Fibroblast of lung (primary cell): ENCODE measurements at regions not wholly inside any gene's neighbourhood (a gene's known extent, or its start where the extent isn't known, plus 50 kb on each side); places are given as distances from the start of the nearest gene placed in this dataset.
"Not testable (repeated sequence)": the region's sequence is repeated elsewhere in the genome, so short reads cannot be mapped to it uniquely, and the experiment has no call there.

Source experiments
- DNase-seq, 2 donors: peaks; one replicate each; pipeline versions ENCODE4 v3.0.0 to v3.0.0-alpha.2; 2010; ENCODE audit warnings: low read depth in 2 of 2
- H2AFZ ChIP-seq: 2 replicates; pipeline ENCODE4 v1.5.1; 2012; ENCODE audit warnings: low read length, control low read depth, inconsistent platforms
- H3K27ac ChIP-seq: 2 replicates; pipeline ENCODE4 v1.5.1; 2011; ENCODE audit warnings: low read length, control low read depth; ENCODE audit not compliant: insufficient read depth
- H3K27me3 ChIP-seq: 2 replicates; pipeline ENCODE4 v1.5.1; 2011; ENCODE audit warnings: mild to moderate bottlenecking, low read length; ENCODE audit not compliant: control insufficient read depth, insufficient read depth
- H3K36me3 ChIP-seq: 2 replicates; pipeline ENCODE4 v1.5.1; 2011; ENCODE audit warnings: low read length; ENCODE audit not compliant: control insufficient read depth, insufficient read depth
- H3K4me1 ChIP-seq: 2 replicates; pipeline ENCODE4 v1.5.1; 2011; ENCODE audit warnings: low read length; ENCODE audit not compliant: control insufficient read depth, insufficient read depth; ENCODE audit errors: extremely low read depth
- H3K4me2 ChIP-seq: 2 replicates; pipeline ENCODE4 v1.5.1; 2011; ENCODE audit warnings: low read length, control low read depth; ENCODE audit not compliant: insufficient read depth; ENCODE audit errors: extremely low read depth
- H3K4me3 ChIP-seq, 4 experiments: fragments of 200-600 bp in 1 of 4; sonication (generic) in 1 of 4; replicated peaks in 1 of 4; 2 replicates each; pipeline ENCODE4 v1.5.1; 2011 to 2016; ENCODE audit warnings: low read length in 4 of 4, low read depth in 3 of 4, mild to moderate bottlenecking in 3 of 4, control low read depth in 2 of 4, inconsistent platforms in 1 of 4, mixed read lengths in 1 of 4; ENCODE audit not compliant: insufficient read depth in 1 of 4; ENCODE audit errors: control extremely low read depth in 1 of 4
- H3K79me2 ChIP-seq: 2 replicates; pipeline ENCODE4 v1.5.1; 2012; ENCODE audit warnings: mild to moderate bottlenecking, low read length, inconsistent platforms; ENCODE audit not compliant: control insufficient read depth, insufficient read depth
- H3K9ac ChIP-seq: 2 replicates; pipeline ENCODE4 v1.5.1; 2011; ENCODE audit warnings: mild to moderate bottlenecking, low read length, control low read depth; ENCODE audit not compliant: insufficient read depth
- H3K9me3 ChIP-seq: 2 replicates; pipeline ENCODE4 v1.5.1; 2012; ENCODE audit warnings: low read depth, low read length; ENCODE audit not compliant: control insufficient read depth, insufficient read depth
- H4K20me1 ChIP-seq: 2 replicates; pipeline ENCODE4 v1.5.1; 2011; ENCODE audit warnings: low read length; ENCODE audit not compliant: control insufficient read depth, insufficient read depth; ENCODE audit errors: extremely low read depth
- EZH2 ChIP-seq: IDR thresholded peaks from 2 replicates; pipeline ENCODE4 v1.5.1; 2012; ENCODE audit warnings: low read length, control low read depth, mild to moderate bottlenecking; ENCODE audit errors: missing control alignments
- TF ChIP-seq, protein P1 (sequence below), 2 donors: IDR thresholded peaks in 1 of 2; conservative IDR thresholded peaks in 1 of 2; 1 replicate in 1 of 2; 2 replicates in 1 of 2; pipeline ENCODE4 v1.5.1; 2011 to 2012; ENCODE audit warnings: low read length in 2 of 2, control low read depth in 1 of 2, inconsistent platforms in 1 of 2, low read depth in 1 of 2, mild to moderate bottlenecking in 1 of 2

DNA sequence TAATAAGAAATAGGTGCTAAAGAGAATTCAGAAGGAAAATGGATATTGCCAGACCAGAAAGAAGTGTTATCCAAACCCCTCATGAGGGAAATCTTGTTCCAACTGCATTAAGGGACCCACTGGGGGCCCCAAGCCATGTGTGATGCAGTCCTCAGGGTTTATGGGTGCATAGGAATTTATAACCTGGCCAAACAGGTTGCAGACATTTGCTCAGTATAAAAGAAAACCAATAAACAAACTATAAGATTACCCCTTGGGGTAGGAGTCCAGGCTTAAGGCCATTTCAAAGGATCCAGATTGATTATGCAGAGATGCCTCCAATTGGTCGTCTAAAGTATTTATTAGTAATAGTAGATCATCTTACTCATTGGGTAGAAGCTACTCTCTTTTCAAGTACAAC is 240.9 kb upstream of the DIO3 start:
- no peak overlapping the region for H3K4me2 ChIP-seq
- H3K27me3 ChIP-seq, result no peaks in the 10 kb centered on the region
- DNase-seq, result no peak
- no peaks in the 10 kb centered on the region for H3K9me3 ChIP-seq
- no peak overlapping the region for H3K4me3 ChIP-seq
- TF ChIP-seq, protein P1, sequence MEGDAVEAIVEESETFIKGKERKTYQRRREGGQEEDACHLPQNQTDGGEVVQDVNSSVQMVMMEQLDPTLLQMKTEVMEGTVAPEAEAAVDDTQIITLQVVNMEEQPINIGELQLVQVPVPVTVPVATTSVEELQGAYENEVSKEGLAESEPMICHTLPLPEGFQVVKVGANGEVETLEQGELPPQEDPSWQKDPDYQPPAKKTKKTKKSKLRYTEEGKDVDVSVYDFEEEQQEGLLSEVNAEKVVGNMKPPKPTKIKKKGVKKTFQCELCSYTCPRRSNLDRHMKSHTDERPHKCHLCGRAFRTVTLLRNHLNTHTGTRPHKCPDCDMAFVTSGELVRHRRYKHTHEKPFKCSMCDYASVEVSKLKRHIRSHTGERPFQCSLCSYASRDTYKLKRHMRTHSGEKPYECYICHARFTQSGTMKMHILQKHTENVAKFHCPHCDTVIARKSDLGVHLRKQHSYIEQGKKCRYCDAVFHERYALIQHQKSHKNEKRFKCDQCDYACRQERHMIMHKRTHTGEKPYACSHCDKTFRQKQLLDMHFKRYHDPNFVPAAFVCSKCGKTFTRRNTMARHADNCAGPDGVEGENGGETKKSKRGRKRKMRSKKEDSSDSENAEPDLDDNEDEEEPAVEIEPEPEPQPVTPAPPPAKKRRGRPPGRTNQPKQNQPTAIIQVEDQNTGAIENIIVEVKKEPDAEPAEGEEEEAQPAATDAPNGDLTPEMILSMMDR (conservative IDR thresholded peaks at IDR 0.05 in 1 of 2, IDR thresholded peaks at IDR 0.05 in 1 of 2; ENCODE audit: low read depth in 1 of 2, low read length in 2 of 2), result no peak
- no peak for TF ChIP-seq EZH2
- no peaks in the 10 kb centered on the region for H3K79me2 ChIP-seq
- H3K4me1 ChIP-seq, result no peaks in the 10 kb centered on the region
- H3K36me3 ChIP-seq, result no peaks in the 10 kb centered on the region
- no peak overlapping the region for H3K9ac ChIP-seq
- H4K20me1 ChIP-seq, result no peaks in the 10 kb centered on the region
- no peak overlapping the region for H2AFZ ChIP-seq
- no peak overlapping the region for H3K27ac ChIP-seq

DNA sequence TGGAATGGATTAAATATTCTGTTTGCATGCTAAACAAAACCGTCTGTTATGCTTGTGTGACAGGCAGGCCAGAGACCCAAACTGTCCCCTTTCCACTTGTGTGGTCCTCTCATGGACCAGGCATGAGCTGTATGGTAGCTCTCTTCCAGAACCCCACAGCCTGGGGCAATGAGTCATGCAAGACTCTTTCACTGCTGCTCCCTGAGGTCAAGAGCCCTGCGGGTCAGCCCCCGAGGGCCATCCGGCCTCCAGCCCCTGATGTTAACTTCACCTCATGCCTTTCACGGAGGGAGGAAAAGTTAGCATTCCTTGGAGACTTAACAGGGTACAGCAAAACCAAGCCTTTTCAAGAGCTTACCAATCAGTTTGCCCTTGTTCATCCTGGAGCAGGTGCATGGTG is 239.1 kb upstream of the DIO3 start:
- Histone ChIP-seq H3K9me3 (no peaks in the 10 kb centered on the region), H3K4me3 (no peak overlapping the region), H3K4me2 (no peak overlapping the region), H3K9ac (no peak overlapping the region), H4K20me1 (no peaks in the 10 kb centered on the region), H3K27me3 (no peaks in the 10 kb centered on the region), H3K4me1 (no peaks in the 10 kb centered on the region), H3K27ac (no peak overlapping the region), H2AFZ (no peak overlapping the region), H3K36me3 (no peaks in the 10 kb centered on the region), H3K79me2 (no peaks in the 10 kb centered on the region)
- no peak for DNase-seq
- TF ChIP-seq, protein P1 (conservative IDR thresholded peaks at IDR 0.05 in 1 of 2, IDR thresholded peaks at IDR 0.05 in 1 of 2; ENCODE audit: low read depth in 1 of 2, low read length in 2 of 2), result no peak
- no peak for TF ChIP-seq EZH2

DNA sequence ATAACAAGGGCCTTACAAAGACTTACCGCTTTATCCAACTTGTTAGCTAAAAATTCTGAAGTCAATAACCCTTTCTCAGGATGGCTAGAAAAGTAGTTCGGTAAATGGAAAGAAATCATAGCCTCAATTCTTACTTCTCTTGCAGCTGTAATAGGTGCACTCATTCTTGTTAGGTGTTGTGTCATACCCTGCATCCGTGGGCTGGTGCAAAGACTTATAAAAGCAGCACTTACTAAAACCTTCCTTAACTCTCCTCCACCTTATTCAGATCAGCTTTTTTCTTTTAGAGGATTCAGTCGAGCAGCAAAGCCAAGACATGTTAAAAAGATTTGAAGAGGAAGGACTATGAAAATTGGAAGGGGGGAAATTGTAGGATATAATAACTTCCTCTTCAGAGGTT is 238.2 kb upstream of the DIO3 start:
- H3K79me2 ChIP-seq, result no peaks in the 10 kb centered on the region
- TF ChIP-seq, protein P1 (conservative IDR thresholded peaks at IDR 0.05 in 1 of 2, IDR thresholded peaks at IDR 0.05 in 1 of 2; ENCODE audit: low read depth in 1 of 2, low read length in 2 of 2), result no peak
- TF ChIP-seq EZH2, result no peak
- H3K4me2 ChIP-seq, result no peak overlapping the region
- no peak overlapping the region for H3K4me3 ChIP-seq
- no peak overlapping the region for H3K27ac ChIP-seq
- no peaks in the 10 kb centered on the region for H4K20me1 ChIP-seq
- H3K9ac ChIP-seq, result no peak overlapping the region
- no peaks in the 10 kb centered on the region for H3K27me3 ChIP-seq
- H2AFZ ChIP-seq, result no peak overlapping the region
- no peaks in the 10 kb centered on the region for H3K9me3 ChIP-seq
- DNase-seq, result no peak
- no peaks in the 10 kb centered on the region for H3K4me1 ChIP-seq
- H3K36me3 ChIP-seq, result no peaks in the 10 kb centered on the region

DNA sequence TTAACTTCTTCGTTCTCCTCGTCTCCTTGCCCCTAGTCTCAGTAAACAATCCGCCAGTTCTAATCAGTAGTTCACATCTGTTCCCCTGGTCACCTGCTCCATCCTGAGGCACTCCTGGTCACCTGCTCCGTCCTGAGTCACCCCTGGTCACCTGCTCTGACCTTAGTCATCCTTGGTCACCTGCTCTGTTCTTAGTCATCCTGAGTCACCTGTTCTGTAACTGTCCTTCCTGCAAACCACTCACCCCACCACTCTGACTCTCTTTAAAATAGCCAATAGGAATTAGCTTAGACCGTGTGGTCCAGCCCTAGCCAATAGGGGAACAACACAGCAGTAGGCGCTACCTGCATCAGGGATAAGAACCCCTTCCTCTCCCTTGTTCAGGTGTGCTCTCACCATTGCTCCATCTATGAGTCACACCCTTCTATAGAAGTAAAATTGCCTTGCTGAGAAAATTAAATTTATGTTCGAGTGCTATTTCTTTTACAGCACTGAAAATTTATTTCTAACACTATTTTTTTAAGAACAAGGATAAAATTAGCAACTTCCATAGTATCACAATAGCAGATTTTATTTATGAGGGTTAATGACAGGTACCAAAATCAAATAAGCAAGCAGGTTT is 237.6 kb upstream of the DIO3 start:
- not testable (repeated sequence) for H3K9ac ChIP-seq, H4K20me1 ChIP-seq, H3K9me3 ChIP-seq, H3K4me2 ChIP-seq, H3K36me3 ChIP-seq, H3K79me2 ChIP-seq, H3K4me1 ChIP-seq, H3K27ac ChIP-seq, H3K4me3 ChIP-seq, H3K27me3 ChIP-seq, DNase-seq, H2AFZ ChIP-seq
